ENCODE measurements at regions not wholly inside any gene's neighbourhood (a gene's known extent, or its start where the extent isn't known, plus 50 kb on each side); places are given as distances from the start of the nearest gene placed in this dataset.

GRCh38 chr5:35369965-35370790 lies 139.9 kb upstream of the PRLR start:
- no peak for TF ChIP-seq CTCF (IDR thresholded peaks at IDR 0.05; ENCODE audit: low read depth, low read length, missing control alignments)
- DNase-seq, result no peak
- in situ Hi-C loops (cut with HindIII; ENCODE audit: low pct_ligation_motif_present, low sequenced_read_pairs), result no loop called here
- no peaks in the 10 kb centered on the region for H3K27me3 ChIP-seq (replicated peaks)
- H3K36me3 ChIP-seq (replicated peaks), result no peaks in the 10 kb centered on the region
- H3K27ac ChIP-seq, result no peak overlapping the region
- no peak overlapping the region for H3K4me3 ChIP-seq (ENCODE audit: low read depth, low read length)

GRCh38 chr5:35367526-35367925 lies 137.2 kb upstream of the PRLR start:
- Histone ChIP-seq H3K4me3 (ENCODE audit: low read depth, low read length) (no peak overlapping the region), H3K27ac (no peak overlapping the region), H3K36me3 (replicated peaks) (no peaks in the 10 kb centered on the region), H3K27me3 (replicated peaks) (no peaks in the 10 kb centered on the region)
- no peak for TF ChIP-seq CTCF (IDR thresholded peaks at IDR 0.05; ENCODE audit: low read depth, low read length, missing control alignments)
- DNase-seq, result no peak
- in situ Hi-C loops (cut with HindIII; ENCODE audit: low pct_ligation_motif_present, low sequenced_read_pairs), result no loop called here

DNA sequence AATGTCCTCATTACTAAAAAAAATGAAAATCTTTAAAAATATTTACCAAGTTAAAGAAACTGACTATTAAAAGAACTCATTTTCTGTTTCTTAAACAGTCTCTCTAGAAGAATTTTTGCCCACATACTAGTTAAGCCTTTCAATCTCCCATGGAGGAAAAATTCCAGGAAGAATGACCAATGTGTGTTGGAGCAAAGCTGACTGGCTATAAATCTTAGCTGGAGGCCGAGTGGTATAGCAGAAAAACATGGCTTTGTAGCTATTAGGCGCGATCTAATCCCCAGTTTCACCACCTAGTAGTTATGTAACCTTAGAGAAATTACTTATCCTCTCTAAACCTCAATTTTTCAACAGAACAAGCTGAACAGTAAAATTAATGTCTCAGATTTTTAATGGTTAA lies 135.5 kb upstream of the PRLR start:
- TF ChIP-seq CTCF (IDR thresholded peaks at IDR 0.05; ENCODE audit: low read depth, low read length, missing control alignments), result no peak
- in situ Hi-C loops (cut with HindIII; ENCODE audit: low pct_ligation_motif_present, low sequenced_read_pairs), result no loop called here
- no peak overlapping the region for H3K27ac ChIP-seq
- H3K4me3 ChIP-seq (ENCODE audit: low read depth, low read length), result no peak overlapping the region
- no peaks in the 10 kb centered on the region for H3K36me3 ChIP-seq (replicated peaks)
- H3K27me3 ChIP-seq (replicated peaks), result no peaks in the 10 kb centered on the region
- DNase-seq, result no peak

GRCh38 chr5:35364350-35364749 lies 134.1 kb upstream of the PRLR start:
- DNase-seq, result no peak

DNA sequence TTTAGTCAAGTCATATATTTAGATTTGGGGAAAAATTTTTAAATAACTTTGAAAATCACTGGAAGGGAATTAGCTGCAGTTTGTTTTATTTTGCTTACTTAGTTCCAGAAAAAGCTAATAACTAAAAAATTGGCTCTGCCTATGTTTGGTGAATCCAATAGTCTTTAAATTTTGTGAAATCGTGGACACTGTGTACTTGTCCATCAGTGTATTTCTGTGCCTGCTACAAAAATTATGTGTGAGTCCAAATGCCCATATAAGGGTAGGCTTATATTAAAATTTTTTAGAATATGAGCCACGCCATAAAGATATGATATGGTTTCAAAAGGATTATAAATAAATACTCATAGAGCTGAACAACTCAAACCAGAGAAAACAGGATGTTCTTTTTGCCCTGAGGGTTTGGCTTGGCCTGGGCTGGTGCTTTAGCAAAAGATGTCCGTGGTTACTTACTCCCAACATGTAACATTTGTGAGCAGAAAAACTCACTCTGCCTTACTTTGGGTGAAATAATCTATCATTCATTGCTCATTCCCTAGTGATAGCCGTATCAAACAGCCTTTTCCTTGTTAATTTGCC lies 133.2 kb upstream of the PRLR start:
- no peak overlapping the region for H3K27ac ChIP-seq
- in situ Hi-C loops (cut with HindIII; ENCODE audit: low pct_ligation_motif_present, low sequenced_read_pairs), result no loop called here
- TF ChIP-seq CTCF (IDR thresholded peaks at IDR 0.05; ENCODE audit: low read depth, low read length, missing control alignments), result no peak
- no peak for DNase-seq
- H3K27me3 ChIP-seq (replicated peaks), result no peaks in the 10 kb centered on the region
- no peak overlapping the region for H3K4me3 ChIP-seq (ENCODE audit: low read depth, low read length)
- H3K36me3 ChIP-seq (replicated peaks), result no peaks in the 10 kb centered on the region

More at GRCh38 chr5:35364350-35364749, 134.1 kb upstream of the PRLR start:
- no peaks in the 10 kb centered on the region for H3K36me3 ChIP-seq (replicated peaks)
- no peak for TF ChIP-seq CTCF (IDR thresholded peaks at IDR 0.05; ENCODE audit: low read depth, low read length, missing control alignments)
- H3K4me3 ChIP-seq (ENCODE audit: low read depth, low read length), result no peak overlapping the region
- no peaks in the 10 kb centered on the region for H3K27me3 ChIP-seq (replicated peaks)
- H3K27ac ChIP-seq, result no peak overlapping the region
- in situ Hi-C loops (cut with HindIII; ENCODE audit: low pct_ligation_motif_present, low sequenced_read_pairs), result no loop called here
